ENCODE measurements at regions not wholly inside any gene's neighbourhood (a gene's known extent, or its start where the extent isn't known, plus 50 kb on each side); places are given as distances from the start of the nearest gene placed in this dataset.

DNA sequence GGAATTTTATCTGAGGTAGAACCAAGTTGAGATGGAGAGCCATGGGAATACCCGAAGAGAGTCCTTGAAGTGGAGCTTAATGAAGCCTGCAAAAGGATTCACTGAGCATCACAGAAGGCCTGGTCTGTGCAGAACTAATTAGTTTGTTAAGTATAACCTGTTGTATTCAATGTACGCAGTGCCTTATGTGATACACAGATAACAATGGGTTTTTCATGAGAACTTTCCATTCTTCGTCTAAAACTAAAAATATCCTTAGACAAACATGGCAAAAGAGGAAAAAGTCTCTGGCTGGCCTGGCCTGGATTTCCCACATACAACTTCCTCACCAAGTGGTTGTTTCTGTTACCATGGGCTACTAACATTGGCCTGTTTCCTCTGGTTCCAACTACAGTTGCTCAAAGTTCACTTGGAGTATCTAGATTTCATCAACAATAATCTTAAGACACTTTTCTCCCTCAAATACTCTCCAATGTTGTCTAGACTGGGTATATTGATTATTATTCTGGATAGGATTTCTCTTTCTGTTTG is 237.6 kb upstream of the ZNF462 start:
- in situ Hi-C loops (cut with HindIII; ENCODE audit: low sequenced_read_pairs), result loop anchor here (10.0 kb wide), 1 partner anchor 481 kb away; no protein-coding TSS in a partner anchor

DNA sequence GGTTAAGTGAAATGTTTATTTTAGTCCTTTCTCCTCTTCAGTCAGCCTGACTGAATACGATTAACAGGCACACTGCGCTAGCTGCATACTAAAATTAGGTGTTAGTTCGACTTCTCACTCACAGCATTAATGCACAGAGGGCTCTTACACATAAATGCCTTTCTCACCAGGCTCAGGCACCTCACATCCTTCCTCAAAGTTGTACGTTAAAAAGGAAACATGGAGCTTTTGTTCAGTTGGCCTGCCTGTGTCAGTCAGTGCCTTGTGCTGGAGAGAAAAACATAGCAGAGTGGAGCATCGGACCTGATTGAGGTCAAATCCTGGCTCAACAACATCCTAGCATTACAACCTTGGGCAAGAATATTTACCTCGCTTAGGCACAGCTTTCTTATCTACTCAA is 236.0 kb upstream of the ZNF462 start:
- in situ Hi-C loops (cut with HindIII; ENCODE audit: low sequenced_read_pairs), result loop anchor here (10.0 kb wide), 1 partner anchor 482 kb away; no protein-coding TSS in a partner anchor

DNA sequence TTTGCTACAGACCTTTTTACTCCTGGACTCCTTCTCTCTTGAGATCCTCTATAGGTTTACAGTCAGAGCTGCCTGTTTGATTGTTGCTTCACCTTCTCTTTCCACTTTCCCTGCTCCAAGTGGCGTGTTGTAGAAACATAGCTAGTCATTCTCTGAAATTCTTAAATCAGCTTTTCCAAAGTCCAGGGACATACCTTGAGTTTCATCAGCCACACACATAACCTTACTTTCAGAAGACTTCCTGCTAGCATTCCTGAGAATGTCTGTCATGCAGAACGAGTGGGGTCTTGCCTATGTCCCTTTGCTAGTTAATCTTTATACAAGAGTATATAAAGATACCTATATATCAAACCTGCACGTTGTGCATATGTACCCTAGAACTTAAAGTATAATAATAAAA is 230.3 kb upstream of the ZNF462 start:
- in situ Hi-C loops (cut with HindIII; ENCODE audit: low sequenced_read_pairs), result no loop called here

DNA sequence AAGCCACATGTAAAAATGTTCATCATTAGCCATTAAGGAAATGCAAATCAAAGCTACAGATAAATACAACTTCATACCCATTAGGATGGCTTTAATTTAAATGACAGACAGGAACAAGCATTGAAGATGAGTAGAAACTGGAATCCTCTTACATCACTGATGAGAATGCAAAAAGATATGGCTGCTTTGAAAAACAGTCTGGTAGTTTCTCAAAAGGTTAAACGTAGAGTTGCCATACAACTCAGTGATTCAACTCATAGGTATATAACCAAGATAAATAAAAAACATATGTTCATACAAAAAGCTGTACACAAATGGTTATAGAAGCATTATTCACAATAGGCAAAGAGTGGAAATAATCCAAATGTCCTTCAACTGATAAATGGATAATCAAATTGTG is 228.8 kb upstream of the ZNF462 start:
- in situ Hi-C loops (cut with HindIII; ENCODE audit: low sequenced_read_pairs), result no loop called here

DNA sequence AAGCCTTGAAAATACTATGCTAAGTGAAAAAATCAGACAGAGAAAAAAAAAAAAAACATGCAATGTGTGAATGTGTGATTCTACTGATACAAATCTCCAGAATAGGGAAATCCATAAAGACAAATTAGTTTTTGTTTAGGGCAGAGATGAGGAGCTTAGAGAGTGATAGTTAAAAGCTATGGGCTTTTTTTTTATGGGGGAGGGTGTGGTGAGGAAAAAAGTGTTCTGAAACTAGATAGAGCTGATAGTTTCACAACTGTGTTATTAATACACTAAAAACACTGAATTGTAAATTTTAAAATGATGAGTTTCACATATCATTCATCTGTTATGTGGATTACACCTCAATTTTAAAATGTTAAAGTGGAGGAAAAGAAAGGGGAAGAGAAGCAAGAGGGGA is 228.3 kb upstream of the ZNF462 start:
- in situ Hi-C loops (cut with HindIII; ENCODE audit: low sequenced_read_pairs), result no loop called here

DNA sequence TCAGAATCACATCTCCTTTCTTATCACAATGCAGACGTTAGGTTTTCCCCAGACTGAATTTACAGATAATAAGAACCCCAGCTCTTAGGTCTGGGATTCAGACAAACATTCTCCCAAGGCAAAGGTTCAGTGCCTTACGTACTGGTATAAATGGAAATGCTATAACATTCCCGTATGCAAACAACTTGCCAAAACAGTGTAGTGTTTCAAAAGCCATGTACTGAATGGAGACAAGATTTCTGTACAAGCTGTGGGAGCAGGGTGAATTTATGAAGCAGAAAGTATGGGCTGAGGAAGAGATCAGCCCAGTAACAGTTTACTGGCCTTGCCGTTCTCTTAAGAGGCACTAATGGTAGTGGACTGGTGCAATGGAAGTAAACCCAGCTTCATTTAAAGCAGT is 225.5 kb upstream of the ZNF462 start:
- in situ Hi-C loops (cut with HindIII; ENCODE audit: low sequenced_read_pairs), result no loop called here

DNA sequence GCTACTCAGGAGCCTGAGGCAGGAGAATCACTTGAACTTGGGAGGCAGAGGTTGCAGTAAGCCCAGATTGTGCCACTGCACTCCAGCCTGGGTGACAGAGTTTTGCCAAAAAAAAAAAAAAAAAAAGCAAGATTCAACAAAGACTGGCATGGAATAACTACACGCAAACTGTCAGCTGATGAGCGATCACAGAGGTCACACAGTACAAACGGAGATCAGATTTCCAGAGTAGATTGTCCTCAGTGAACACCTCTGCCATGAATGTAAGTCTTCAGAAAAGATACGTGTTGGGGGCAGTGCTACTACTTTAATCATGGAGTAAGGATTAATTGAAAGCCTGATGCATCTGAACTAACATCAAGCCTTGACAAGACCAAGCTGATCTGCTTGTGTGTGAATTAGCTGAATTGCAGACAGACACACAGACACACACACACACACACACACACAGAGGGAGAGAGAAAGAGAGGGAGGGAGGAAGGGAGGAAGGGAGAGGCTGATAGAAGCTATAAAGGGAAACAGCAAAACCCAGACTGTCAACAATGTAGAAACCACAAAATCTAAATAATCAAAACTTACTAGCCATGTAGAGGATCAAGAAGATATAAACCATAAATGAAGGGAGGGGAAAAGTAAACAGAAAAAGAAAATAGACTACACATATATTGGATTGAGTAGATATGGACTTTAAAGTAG is 222.9 kb upstream of the ZNF462 start:
- in situ Hi-C loops (cut with HindIII; ENCODE audit: low sequenced_read_pairs), result no loop called here

DNA sequence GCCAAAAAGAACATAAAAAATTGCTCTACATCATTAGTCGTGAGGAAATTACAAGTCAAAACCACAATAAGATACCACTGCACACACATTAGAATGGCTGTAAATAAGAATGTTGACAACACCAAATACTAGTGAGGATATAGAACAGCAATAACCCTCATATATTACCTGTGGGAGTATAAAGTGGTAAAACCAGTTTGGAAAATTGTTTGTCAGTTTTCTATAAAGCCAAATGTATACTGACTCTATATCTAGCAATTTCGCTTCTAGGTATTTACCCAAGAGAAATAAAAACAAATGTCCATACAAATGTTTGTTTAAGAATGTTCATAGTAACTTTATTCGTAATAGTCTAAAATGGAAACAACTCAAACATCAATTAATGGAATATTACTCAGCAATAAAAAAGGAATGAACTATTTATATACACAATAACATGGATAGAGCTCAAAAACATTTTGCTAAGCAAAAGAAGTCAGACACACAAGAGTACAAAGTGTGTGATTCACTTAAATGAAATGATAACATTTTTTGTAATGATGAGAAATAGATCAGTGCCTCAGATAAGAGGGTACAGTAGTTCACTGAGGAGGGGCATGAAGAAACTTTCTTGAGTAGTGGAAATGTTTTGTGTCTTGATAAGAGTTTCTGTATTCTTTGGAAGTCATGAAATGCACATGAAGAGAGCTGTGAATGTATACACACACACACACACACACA is 219.6 kb upstream of the ZNF462 start:
- in situ Hi-C loops (cut with HindIII; ENCODE audit: low sequenced_read_pairs), result no loop called here

DNA sequence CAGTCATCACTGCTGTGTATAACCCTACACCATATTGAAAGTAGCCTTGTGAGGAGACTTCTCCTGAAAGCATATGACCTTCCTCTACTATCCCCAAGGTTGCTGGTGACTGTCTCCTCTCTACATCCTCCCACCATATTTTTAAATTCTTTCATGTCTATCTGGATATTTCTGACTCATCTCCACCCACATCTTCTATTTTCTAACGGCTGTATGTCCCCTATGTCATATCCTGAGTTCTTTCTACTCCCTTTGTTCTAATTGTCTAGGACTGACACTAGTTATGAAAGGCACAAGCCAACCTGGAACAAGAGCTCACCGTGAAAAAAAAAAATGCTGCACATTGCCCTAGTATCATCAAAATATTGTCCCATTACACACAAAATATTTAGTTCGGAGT is 218.3 kb upstream of the ZNF462 start:
- in situ Hi-C loops (cut with HindIII; ENCODE audit: low sequenced_read_pairs), result no loop called here

DNA sequence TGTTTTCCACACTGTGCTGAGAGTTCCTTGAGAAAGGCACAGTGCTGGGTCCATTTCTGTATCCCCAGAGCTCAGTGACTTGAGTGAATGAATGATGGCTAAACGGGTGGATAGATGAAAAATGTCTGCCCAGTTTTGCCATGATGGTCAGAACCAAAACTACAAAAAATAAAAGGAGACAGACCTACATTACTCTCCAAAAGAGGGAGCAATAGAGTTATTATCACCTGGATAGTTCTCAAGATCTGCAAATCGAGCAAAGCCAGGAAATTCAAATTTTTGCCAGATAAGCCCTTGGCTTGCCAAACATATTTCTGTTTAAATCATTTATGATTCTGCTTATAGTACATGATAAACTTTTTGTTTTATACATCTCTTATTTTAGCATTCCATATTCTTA is 214.2 kb upstream of the ZNF462 start:
- in situ Hi-C loops (cut with HindIII; ENCODE audit: low sequenced_read_pairs), result no loop called here

DNA sequence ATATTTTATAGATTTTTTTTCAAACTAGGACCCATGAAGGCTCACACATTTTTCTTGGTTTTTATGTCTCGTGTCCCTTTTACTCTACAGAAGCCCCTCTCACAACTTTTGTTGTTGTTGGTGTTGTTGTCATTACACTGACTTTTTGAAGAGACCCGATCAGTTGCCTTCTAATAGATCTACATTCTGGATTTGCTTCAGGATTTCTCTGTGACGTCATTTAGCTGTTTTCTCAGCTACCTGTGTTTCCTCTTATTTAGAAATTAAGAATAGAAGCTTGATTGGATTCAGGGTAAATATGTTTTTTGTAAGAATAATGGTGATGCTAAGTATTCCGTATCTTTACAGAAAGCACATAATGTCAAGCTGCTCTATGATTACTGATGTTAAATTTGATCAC is 213.3 kb upstream of the ZNF462 start:
- in situ Hi-C loops (cut with HindIII; ENCODE audit: low sequenced_read_pairs), result no loop called here

DNA sequence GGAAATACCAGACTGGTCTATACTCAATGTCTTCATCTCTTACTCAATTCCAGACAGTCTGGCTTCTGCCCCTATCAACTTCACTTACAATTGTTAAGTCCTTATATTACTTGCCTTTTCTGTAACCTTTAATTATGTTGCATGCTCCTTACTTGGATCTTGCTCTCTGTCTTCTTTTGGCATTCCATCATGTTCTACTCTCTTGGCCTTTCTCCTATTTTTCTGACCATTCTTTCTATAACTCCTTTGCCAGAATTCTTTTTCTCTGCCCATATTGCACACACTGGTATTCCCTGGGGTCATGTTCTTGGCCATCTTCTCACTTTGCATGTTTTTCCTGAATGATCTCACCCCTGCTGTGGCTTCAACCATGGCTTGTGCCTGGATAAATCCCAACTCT is 209.8 kb upstream of the ZNF462 start:
- in situ Hi-C loops (cut with HindIII; ENCODE audit: low sequenced_read_pairs), result no loop called here

DNA sequence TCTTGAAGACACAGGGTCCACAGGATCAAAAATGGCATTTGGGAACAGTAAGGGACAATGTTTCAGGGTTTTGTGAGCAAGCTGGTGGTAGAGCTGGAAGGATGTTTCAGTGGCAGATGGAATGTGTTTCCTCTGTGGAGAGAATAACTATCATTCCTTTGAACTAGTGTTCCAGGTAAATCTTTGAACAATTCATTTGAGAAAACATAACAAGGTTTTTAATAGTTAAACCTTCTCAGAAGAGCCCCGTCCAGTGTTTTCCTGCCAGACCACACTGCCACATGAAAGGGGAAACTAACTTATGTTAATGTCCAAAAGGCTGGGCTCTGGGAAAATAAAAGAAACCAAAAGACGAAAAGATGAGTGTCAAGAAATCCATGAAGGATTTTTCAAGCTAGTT is 207.0 kb upstream of the ZNF462 start:
- in situ Hi-C loops (cut with HindIII; ENCODE audit: low sequenced_read_pairs), result no loop called here

DNA sequence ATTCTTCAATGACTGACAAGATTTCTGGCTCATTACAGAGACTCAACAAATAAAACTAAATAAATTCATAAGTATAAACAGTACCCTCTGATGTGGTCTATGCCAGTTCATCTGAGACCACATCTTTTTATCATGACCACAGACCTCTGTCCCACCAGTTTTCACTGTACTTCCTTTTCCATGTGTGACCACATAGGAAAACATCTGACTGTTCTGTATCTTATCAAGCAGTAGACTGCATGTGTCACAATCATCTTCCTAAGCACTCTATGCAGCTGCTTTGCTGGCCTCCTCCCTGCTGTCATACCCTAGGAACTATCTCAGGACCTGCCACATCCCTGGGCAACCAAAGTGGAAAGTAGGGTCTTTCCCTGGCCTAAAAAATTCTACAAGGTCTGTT is 205.0 kb upstream of the ZNF462 start:
- in situ Hi-C loops (cut with HindIII; ENCODE audit: low sequenced_read_pairs), result no loop called here

DNA sequence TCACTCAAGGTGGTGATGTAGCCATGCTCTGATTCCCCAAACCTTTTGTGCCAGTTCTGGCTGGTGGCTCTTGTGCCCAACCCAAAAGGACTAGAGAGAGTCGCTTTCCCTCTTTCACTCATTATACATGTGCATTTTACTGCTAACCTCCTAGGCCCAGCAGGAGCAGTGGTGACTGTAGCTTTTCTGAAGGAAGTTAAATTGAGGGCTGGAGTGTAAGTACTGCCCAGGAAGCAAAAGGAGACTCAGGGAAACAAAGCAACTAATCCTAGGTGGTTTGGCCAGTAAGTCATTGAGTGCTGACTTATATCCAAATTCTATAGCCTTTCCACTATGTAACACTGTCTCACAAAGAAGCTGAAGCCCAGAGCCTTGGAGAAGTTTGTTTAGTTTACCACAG is 194.4 kb upstream of the ZNF462 start:
- in situ Hi-C loops (cut with HindIII; ENCODE audit: low sequenced_read_pairs), result no loop called here

DNA sequence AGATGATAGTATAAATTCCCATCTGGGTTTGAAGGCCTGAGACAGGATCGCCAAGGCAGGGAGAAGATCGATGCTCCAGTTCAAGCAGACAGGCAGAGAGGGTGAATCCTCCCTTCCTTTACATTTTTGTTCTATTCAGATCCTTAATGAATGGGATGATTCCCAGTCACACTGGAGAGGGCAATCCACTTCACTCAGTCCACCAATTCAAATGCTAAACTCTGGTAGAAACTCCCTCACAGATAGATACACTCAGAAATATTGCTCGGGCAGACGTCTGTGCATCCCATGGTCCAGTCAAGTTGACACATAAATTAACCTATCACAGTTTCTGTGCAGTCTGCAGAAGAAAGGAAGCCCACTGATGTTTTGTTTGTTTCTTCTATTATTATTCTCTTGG is 193.1 kb upstream of the ZNF462 start:
- in situ Hi-C loops (cut with HindIII; ENCODE audit: low sequenced_read_pairs), result no loop called here

DNA sequence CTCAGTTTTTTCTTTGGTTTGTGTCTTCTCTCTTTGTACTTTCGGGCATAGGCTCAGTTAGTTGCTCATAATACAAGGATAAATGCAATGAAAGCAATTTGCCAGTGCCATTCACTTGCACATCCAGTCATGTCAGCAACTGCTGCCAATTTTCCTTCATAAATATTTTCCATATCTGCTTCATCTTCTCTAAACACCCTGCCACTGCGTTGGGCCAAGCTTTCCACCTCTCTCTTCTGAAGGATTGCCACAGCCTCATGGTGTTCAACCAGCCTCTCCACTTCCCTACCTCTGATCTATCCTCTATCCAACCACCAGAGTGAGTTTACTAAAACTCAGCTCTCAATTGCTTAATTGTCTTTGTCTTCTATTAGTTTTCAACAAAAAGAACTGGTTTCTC is 192.5 kb upstream of the ZNF462 start:
- in situ Hi-C loops (cut with HindIII; ENCODE audit: low sequenced_read_pairs), result no loop called here

DNA sequence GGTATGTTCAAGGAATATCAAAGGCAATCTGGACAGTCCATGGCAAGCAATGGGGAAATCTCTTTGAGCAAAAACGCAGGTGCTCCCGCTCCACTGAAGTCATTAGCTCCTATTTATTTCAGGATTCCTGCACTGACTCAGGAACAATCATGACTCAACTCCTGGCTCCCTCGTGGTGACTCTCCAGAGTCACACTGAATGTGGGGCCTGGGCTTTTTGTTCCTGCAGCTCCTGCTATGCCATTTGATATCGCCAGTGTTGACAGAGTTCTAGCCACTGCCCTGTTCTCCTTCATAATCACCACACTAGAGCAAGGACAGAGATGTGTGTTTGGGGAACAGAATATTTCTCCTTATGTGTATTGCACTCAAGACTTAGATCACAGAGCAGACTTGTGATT is 187.2 kb upstream of the ZNF462 start:
- in situ Hi-C loops (cut with HindIII; ENCODE audit: low sequenced_read_pairs), result no loop called here

DNA sequence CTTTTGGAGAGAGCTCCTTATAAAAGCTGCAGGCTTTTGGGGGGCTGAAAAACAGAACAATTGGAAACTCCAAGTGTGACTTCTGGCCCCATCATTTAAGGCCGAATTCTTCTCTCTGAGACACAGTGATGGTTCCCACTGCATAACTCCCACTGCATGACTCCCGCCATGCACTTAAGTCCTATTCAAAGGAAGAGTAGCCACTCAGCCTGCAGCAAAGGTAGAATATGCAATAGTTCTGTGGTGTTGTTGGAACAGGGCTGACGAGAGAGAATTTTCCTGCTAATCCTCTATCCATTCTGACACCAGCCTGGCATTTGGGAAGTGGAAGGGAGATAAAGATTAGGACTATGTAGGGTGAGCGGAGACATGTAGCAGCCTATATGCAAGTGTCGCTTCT is 185.6 kb upstream of the ZNF462 start:
- in situ Hi-C loops (cut with HindIII; ENCODE audit: low sequenced_read_pairs), result no loop called here

DNA sequence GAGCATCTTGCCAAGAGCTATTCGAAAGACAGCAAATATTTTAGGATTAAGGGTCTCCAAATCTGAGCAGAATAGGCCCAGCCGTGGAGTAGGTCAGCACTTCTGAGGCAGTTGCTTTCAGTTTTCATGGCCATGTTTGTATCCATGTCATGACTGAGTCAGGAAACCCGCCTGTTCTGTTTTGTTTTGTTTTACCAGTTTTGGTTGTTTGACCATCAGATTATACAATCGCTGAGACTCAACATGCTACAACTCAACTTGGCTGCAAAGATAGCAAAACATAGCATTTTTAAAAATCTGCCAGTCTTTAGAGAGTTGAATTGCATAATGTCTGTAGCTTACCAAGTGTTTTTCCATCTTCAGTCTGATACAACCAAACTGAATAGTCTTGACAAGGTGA is 185.1 kb upstream of the ZNF462 start:
- in situ Hi-C loops (cut with HindIII; ENCODE audit: low sequenced_read_pairs), result no loop called here

DNA sequence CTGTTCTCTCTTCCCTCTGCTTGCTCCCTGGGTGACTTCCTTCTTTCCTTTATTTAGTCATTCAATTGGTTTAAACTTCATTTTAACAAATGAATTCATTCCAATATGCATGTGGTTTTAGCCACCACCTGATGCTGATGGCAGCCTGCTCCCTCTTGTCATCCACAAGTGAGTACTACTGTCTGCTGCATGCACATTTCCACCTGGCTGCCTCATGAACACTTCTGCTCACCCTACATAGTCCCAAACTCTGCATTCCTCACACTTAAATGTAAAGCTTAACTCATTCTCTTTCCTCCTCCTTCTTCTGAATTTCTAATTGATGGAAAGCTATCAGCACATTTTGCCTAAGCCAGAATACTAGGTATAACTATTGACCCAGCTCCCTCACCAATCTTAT is 184.7 kb upstream of the ZNF462 start:
- in situ Hi-C loops (cut with HindIII; ENCODE audit: low sequenced_read_pairs), result no loop called here

DNA sequence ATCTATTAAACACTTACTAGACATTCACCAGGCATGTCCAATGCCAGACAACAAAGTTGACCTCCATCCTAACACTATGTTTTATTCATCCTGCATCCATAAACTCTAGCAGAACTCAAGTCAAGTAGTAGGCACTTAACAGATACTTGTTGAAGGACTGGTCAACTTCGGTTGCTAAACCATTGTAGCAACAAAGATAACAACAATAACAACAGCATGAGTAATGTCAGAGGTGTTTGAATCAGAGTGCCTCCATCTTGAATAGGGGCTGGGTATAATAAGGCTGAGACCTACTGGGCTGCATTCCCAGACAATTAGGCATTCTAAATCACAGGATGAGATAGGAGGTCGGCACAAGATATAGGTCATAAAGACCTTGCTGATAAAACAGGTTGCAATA is 180.5 kb upstream of the ZNF462 start:
- in situ Hi-C loops (cut with HindIII; ENCODE audit: low sequenced_read_pairs), result no loop called here
